GM12873 (cell line): ENCODE measurements at regions not wholly inside any gene's neighbourhood (a gene's known extent, or its start where the extent isn't known, plus 50 kb on each side); places are given as distances from the start of the nearest gene placed in this dataset.

Experiments used
- CTCF ChIP-seq: IDR thresholded peaks from 2 replicates; pipeline ENCODE4 v1.5.1; 2012; ENCODE audit warnings: low read depth, mild to moderate bottlenecking, moderate library complexity, low read length, control low read depth; ENCODE audit not compliant: insufficient read depth; ENCODE audit errors: missing control alignments

DNA sequence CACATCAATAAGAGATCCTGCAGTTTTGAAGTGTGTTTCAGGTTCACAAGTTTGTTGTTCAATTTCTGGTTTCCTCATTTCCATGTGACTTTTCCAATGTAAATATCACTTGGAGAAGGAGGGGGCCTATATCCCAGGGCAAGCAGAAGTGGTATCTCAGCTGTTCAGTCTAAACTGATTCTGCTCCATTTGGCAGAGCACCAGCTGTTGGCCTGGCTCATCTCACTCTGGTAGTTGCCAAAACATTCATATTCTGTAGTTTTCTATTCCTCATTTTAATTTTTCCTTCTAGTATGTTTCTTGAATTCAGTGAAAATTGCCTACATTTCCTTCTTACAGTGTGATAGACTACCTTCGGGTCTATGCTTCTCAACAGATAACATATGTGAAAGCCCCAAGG lies 101.8 kb upstream of the TAC1 start:
- TF ChIP-seq CTCF = no peak

DNA sequence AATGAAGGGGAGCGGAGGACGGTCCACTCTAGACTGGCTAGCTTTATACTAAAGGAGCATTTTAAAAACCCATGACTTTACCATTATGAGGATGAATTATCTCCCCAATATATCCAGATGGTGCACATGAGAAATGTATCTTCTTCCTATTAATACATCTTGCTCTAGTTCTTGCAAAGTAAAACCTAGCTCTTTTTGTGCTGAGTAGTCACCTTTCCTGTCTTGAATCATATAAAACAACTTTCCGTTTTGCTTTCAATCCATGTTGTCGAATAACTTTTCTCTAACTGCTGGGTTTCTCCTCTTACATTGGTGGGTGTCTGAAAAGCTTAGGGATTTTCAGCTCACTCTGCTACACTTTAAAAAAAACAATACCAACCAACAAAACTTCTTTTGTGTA lies 96.3 kb upstream of the TAC1 start:
- TF ChIP-seq CTCF = no peak

- TF ChIP-seq CTCF = no peak
Measured at GRCh38 chr7:97639036-97639435, 92.8 kb upstream of the TAC1 start.

DNA sequence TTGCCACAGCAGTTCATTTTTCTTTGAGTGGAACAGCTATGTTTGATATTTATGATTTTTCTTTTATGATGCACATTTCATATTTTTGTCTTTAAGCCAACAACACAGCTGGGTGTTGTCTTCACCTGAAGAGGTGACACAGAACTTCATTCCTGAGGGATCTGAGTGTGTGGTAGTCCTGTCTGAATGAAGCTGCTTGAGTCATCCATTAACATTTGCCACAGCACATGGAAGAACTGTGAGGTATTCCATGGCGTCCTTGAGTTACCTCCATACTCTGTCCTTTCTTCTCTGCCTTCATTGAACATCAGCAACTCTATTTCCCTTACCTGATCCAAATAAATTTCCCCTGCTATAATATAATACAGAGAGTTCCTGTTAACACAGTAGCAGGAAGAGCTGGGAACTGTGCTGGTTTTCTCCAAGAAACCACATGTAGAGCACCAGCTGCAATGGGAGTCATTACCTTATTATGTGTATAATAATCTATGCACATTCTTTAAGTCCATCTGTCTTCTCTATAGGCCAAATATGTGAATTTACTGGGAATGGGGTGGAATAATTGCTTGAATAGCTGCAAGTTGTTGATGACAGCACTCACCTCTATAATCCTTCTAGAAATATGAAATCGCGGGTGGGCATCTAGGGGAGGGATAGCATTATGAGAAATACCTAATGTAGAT lies 72.4 kb upstream of the TAC1 start:
- TF ChIP-seq CTCF = no peak

GRCh38 chr7:97667359-97667758 lies 64.5 kb upstream of the TAC1 start:
- TF ChIP-seq CTCF = no peak

DNA sequence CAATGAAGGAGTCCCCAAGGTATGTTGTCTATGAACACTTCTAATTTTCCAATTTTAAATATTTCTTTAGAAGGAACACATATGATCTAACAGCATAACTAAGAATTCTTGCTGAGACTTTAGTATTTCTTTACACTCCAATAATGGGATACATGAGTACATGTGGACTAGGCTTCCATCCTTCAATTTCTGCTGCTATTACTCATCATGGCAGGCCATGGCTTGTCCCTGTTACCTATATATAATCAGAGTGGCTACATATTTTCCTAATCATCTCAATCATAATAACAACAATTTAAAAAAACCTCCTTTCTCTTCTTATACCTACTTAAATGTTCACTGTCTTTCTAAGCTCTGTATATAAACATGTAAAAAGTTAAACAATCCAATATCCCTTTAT lies 60.3 kb upstream of the TAC1 start:
- no peak for TF ChIP-seq CTCF

GRCh38 chr7:97680622-97681021 lies 51.3 kb upstream of the TAC1 start:
- TF ChIP-seq CTCF = no peak
